ENCODE measurements at regions not wholly inside any gene's neighbourhood (a gene's known extent, or its start where the extent isn't known, plus 50 kb on each side); places are given as distances from the start of the nearest gene placed in this dataset.
A peak's percentile ranks its signal among the peaks of the same experiment; 100 is the strongest.

- TF ChIP-seq CTCF (IDR thresholded peaks at IDR 0.05), result no peak
- H3K27me3 ChIP-seq, result no peaks in the 10 kb centered on the region
- no peak overlapping the region for H3K4me3 ChIP-seq
- no peaks in the 10 kb centered on the region for H3K9me3 ChIP-seq
- peak in 1 of 4 donors; percentile 36 for DNase-seq
- intact Hi-C loops (cut with DNase I), result loop anchor here in 1 of 2 donors (5.0 kb wide), 1 partner anchor 101 kb away; no protein-coding TSS in a partner anchor
- peak overlapping the region; percentile 99 to 100 for H3K27ac ChIP-seq
- ATAC-seq, result no peak
- peaks cover 28 to 88% of the 10 kb centered on the region in 2 donors for H3K4me1 ChIP-seq
- H3K36me3 ChIP-seq, result no peaks in the 10 kb centered on the region
Observed at GRCh38 chr15:92806763-92807162, 93.4 kb upstream of the CHD2 start.

- Histone ChIP-seq H3K27ac (peak overlapping the region; percentile 99 to 100), H3K27me3 (no peaks in the 10 kb centered on the region), H3K36me3 (no peaks in the 10 kb centered on the region), H3K9me3 (no peaks in the 10 kb centered on the region), H3K4me1 (peaks cover 18 to 76% of the 10 kb centered on the region in 2 donors), H3K4me3 (peak overlapping the region; percentile 42 to 59)
- TF ChIP-seq CTCF (IDR thresholded peaks at IDR 0.05), result no peak
- intact Hi-C loops (cut with DNase I), result loop anchor here in 1 of 2 donors (5.0 kb wide), 1 partner anchor 99 kb away; no protein-coding TSS in a partner anchor
- ATAC-seq (no peak), DNase-seq (peak in 1 of 4 donors; percentile 47)
Observed at GRCh38 chr15:92807971-92808571, 92.1 kb upstream of the CHD2 start.

- no peak for TF ChIP-seq CTCF (IDR thresholded peaks at IDR 0.05)
- Histone ChIP-seq H3K36me3 (no peaks in the 10 kb centered on the region), H3K27me3 (no peaks in the 10 kb centered on the region), H3K4me1 (peaks cover 13 to 70% of the 10 kb centered on the region in 2 donors), H3K9me3 (no peaks in the 10 kb centered on the region), H3K4me3 (peak overlapping the region; percentile 42 to 59), H3K27ac (peak overlapping the region; percentile 99 to 100)
- intact Hi-C loops (cut with DNase I), result loop anchor here in 1 of 2 donors (5.0 kb wide), 1 partner anchor 99 kb away; no protein-coding TSS in a partner anchor
- peak in 3 of 4 donors; percentile 36 to 87 (median 69) for DNase-seq
- peak; percentile 0 for ATAC-seq
Observed at GRCh38 chr15:92808598-92809063, 91.5 kb upstream of the CHD2 start.

- Histone ChIP-seq H3K4me3 (peak overlapping the region; percentile 42 to 59), H3K36me3 (no peaks in the 10 kb centered on the region), H3K4me1 (peaks cover 13 to 64% of the 10 kb centered on the region in 2 donors), H3K27ac (peak overlapping the region; percentile 99 to 100), H3K27me3 (no peaks in the 10 kb centered on the region), H3K9me3 (no peaks in the 10 kb centered on the region)
- peak; percentile 80 for ATAC-seq
- intact Hi-C loops (cut with DNase I), result loop anchor here in 1 of 2 donors (5.0 kb wide), 1 partner anchor 98 kb away; no protein-coding TSS in a partner anchor
- TF ChIP-seq CTCF (IDR thresholded peaks at IDR 0.05), result peak; percentile 97 to 100
- DNase-seq, result peak; percentile 99 to 100 (median 99)
Observed at GRCh38 chr15:92809064-92809879, 90.9 kb upstream of the CHD2 start.

Measured in left lung (tissue), 4 donors.